A673 (cell line): ENCODE measurements at regions not wholly inside any gene's neighbourhood (a gene's known extent, or its start where the extent isn't known, plus 50 kb on each side); places are given as distances from the start of the nearest gene placed in this dataset.

Experiments used
- BruUV-seq: library from RNA; stranded (reverse); fragments of 400-500 nt; replicated peaks from 2 replicates; lab custom pipeline; 2021; lab: Mats Ljungman, UMichigan
- CTCF ChIA-PET: fragments of 300-600 bp; sonication (Branson Sonifier 250); formaldehyde crosslinking; loops from one replicate; lab custom pipeline; 2022; ENCODE audit warnings: antibody characterized with exemption; lab: Charles Lee
- POLR2A ChIA-PET: fragments of 300-600 bp; sonication (Branson Sonifier 250); formaldehyde crosslinking; loops from one replicate; lab custom pipeline; 2022; ENCODE audit warnings: antibody characterized with exemption; ENCODE audit not compliant: low non-redundant PET; lab: Charles Lee
- DNase-seq: peaks from one replicate; pipeline ENCODE4 v3.0.0-alpha.2; 2015; ENCODE audit warnings: low spot score
- H3K27ac ChIP-seq: fragments of 200-600 bp; sonication (generic); 2 replicates; pipeline ENCODE4 v1.5.1; 2016; ENCODE audit warnings: mixed run types, low read depth, mild to moderate bottlenecking, mixed read lengths, antibody characterized with exemption, low read length; ENCODE audit not compliant: poor library complexity, severe bottlenecking
- H3K27me3 ChIP-seq: fragments of 200-600 bp; sonication (generic); replicated peaks from 2 replicates; pipeline ENCODE4 v1.6.1; 2017; ENCODE audit warnings: mixed run types, low read depth, mild to moderate bottlenecking, mixed read lengths, antibody characterized with exemption, low read length; ENCODE audit not compliant: insufficient read depth, poor library complexity
- H3K36me3 ChIP-seq: fragments of 200-600 bp; sonication (generic); 2 replicates; pipeline ENCODE4 v1.6.1; 2016; ENCODE audit warnings: mixed run types, mild to moderate bottlenecking, mixed read lengths, antibody characterized with exemption, low read length; ENCODE audit not compliant: insufficient read depth, poor library complexity, severe bottlenecking
- H3K4me1 ChIP-seq: fragments of 200-600 bp; sonication (generic); 2 replicates; pipeline ENCODE4 v1.6.1; 2017; ENCODE audit warnings: mixed run types, mild to moderate bottlenecking, mixed read lengths, antibody characterized with exemption, low read length; ENCODE audit not compliant: insufficient read depth, poor library complexity, severe bottlenecking
- H3K4me3 ChIP-seq: fragments of 200-600 bp; sonication (generic); 2 replicates; pipeline ENCODE4 v1.5.1; 2016; ENCODE audit warnings: low read depth, mixed run types, mild to moderate bottlenecking, mixed read lengths, low read length; ENCODE audit not compliant: poor library complexity, severe bottlenecking
- H3K9me3 ChIP-seq: fragments of 200-600 bp; sonication (generic); 2 replicates; pipeline ENCODE4 v1.6.1; 2016; ENCODE audit warnings: mixed run types, low read depth, mild to moderate bottlenecking, mixed read lengths, antibody characterized with exemption, low read length; ENCODE audit not compliant: poor library complexity, severe bottlenecking
- EZH2 ChIP-seq: fragments of 200-600 bp; sonication (generic); IDR thresholded peaks from 2 replicates; pipeline ENCODE4 v1.6.1; 2017; ENCODE audit warnings: borderline replicate concordance, low read depth, mild to moderate bottlenecking, mixed read lengths, antibody characterized with exemption, low read length; ENCODE audit not compliant: poor library complexity, severe bottlenecking
- intact Hi-C: fragments of 100-400 bp; cut with micrococcal nuclease; formaldehyde crosslinking; loops from one replicate; pipeline ENCODE4 v1.10.0; 2022; ENCODE audit not compliant: unreplicated experiment
- TF ChIP-seq, protein P1 (sequence below): fragments of 300-800, 200-600 bp; sonication (generic); conservative IDR thresholded peaks from 2 replicates; pipeline ENCODE4 v1.5.1; 2017; ENCODE audit warnings: low read depth, mild to moderate bottlenecking, antibody characterized with exemption, low read length, moderate library complexity, mixed read lengths

DNA sequence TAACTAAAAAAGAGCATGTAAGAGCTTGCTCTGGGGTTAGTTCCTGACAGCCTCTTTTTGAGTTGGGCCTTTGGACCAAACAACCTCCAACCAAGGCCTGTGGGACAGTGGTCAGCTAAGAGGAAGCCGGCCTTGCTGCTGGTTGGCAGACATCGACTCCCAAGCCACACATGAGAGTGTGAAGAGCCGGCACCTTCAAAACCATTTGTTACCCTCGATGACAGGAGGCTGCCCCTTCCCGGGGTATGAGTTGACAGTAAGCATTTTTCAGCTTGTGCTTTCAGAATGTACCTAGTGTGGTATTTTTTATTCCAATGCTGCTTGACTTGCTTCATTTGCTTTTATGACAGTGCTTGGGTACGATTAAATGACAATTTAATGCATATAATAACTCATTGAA lies 168.6 kb upstream of the IGFBP7 start:
- CTCF ChIA-PET = no interaction called here
- DNase-seq = no peak
- Histone ChIP-seq H3K4me3 (no peak overlapping the region), H3K27ac (no peak overlapping the region), H3K9me3 (no peaks in the 10 kb centered on the region), H3K4me1 (no peaks in the 10 kb centered on the region), H3K36me3 (no peaks in the 10 kb centered on the region), H3K27me3 (no peaks in the 10 kb centered on the region)
- intact Hi-C loops = no loop called here
- TF ChIP-seq, protein P1, sequence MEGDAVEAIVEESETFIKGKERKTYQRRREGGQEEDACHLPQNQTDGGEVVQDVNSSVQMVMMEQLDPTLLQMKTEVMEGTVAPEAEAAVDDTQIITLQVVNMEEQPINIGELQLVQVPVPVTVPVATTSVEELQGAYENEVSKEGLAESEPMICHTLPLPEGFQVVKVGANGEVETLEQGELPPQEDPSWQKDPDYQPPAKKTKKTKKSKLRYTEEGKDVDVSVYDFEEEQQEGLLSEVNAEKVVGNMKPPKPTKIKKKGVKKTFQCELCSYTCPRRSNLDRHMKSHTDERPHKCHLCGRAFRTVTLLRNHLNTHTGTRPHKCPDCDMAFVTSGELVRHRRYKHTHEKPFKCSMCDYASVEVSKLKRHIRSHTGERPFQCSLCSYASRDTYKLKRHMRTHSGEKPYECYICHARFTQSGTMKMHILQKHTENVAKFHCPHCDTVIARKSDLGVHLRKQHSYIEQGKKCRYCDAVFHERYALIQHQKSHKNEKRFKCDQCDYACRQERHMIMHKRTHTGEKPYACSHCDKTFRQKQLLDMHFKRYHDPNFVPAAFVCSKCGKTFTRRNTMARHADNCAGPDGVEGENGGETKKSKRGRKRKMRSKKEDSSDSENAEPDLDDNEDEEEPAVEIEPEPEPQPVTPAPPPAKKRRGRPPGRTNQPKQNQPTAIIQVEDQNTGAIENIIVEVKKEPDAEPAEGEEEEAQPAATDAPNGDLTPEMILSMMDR = no peak
- no peak for TF ChIP-seq EZH2
- BruUV-seq = no TSS peak
- POLR2A ChIA-PET = no interaction called here

DNA sequence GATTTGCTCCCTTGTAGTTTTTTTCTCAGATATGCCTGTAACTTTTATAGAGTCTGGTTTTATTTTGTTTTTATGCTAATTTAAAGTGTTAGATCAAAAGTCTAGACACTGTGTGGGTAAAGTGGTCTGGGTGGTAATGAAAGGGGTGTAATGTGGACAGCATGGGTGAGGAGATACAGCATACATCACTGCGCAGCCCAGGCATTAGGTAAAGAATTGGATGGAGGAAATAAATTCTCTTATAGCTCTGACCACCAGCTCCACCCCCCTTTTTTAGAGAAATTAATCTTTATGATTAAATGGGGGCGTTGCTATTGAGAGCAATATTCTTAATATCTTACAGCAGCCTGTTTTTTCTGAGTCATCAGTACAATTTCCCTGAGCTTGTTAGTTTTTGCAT lies 163.9 kb upstream of the IGFBP7 start:
- intact Hi-C loops = no loop called here
- TF ChIP-seq EZH2 = no peak
- TF ChIP-seq, protein P1 = no peak
- ChIA-PET POLR2A (no interaction called here), CTCF (no interaction called here)
- Histone ChIP-seq H3K36me3 (no peaks in the 10 kb centered on the region), H3K27me3 (no peaks in the 10 kb centered on the region), H3K4me3 (no peak overlapping the region), H3K9me3 (no peaks in the 10 kb centered on the region), H3K27ac (no peak overlapping the region), H3K4me1 (no peaks in the 10 kb centered on the region)
- DNase-seq = no peak
- BruUV-seq = no TSS peak

DNA sequence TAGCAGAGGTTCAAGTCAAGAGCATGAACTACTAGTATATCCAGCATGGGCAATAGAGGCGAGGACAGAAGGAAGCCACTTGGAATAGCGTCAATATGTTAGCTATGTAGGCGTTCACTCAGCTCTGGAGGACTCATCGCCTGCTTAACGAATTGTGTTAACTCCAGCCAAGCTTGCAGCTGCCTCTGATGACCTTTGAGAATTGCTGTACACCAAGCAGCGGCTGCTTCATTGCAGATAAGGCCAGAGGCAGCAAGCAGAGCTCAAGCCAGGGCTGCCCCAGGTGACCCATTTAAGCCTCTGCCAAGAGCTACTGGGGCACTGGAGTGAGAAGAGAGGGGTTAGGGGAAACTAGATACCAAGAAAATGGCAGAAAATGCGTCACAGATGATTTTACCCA lies 160.2 kb upstream of the IGFBP7 start:
- intact Hi-C loops = no loop called here
- CTCF ChIA-PET = no interaction called here

More for the DNA sequence above, 160.2 kb upstream of the IGFBP7 start:
- Histone ChIP-seq H3K36me3 (no peaks in the 10 kb centered on the region), H3K4me3 (no peak overlapping the region), H3K27me3 (no peaks in the 10 kb centered on the region), H3K9me3 (no peaks in the 10 kb centered on the region), H3K27ac (no peak overlapping the region), H3K4me1 (no peaks in the 10 kb centered on the region)
- no TSS peak for BruUV-seq
- POLR2A ChIA-PET = no interaction called here
- no peak for DNase-seq
- no peak for TF ChIP-seq EZH2
- TF ChIP-seq, protein P1 = no peak
